K562 (cell line): ENCODE measurements at regions not wholly inside any gene's neighbourhood (a gene's known extent, or its start where the extent isn't known, plus 50 kb on each side); places are given as distances from the start of the nearest gene placed in this dataset.

ENCODE experiments used
- CEBPG ChIP-seq, 3 experiments: fragments of 200-800 bp in 1 of 3; sonication (Bioruptor generic) in 1 of 3; sonication (generic) in 1 of 3; formaldehyde crosslinking in 1 of 3; IDR thresholded peaks in 2 of 3; conservative IDR thresholded peaks in 1 of 3; 2 replicates each; pipeline versions ENCODE4 v1.6.1 to v1.8.0; 2016 to 2022; ENCODE audit warnings: missing compliant biosample characterization in 2 of 3, missing genetic modification characterization in 2 of 3, mild to moderate bottlenecking in 1 of 3, missing genetic modification reagents in 1 of 3
- CHD2 ChIP-seq: IDR thresholded peaks from 2 replicates; pipeline ENCODE4 v1.6.1; 2011; ENCODE audit warnings: low read depth, low read length
- GATAD2A ChIP-seq: fragments of 450-650 bp; IDR thresholded peaks from 2 replicates; pipeline ENCODE4 v1.6.1; 2017
- HNRNPH1 ChIP-seq: fragments of 200-400 bp; formaldehyde crosslinking; optimal IDR thresholded peaks from 2 replicates; pipeline ENCODE3; 2017; ENCODE audit warnings: low read depth, mild to moderate bottlenecking, low read length, moderate library complexity
- JUND ChIP-seq, 2 experiments: IDR thresholded peaks; 2 replicates in 1 of 2; 3 replicates in 1 of 2; pipeline ENCODE4 v1.6.1; 2011; ENCODE audit warnings: borderline replicate concordance in 2 of 2, low read depth in 2 of 2, low read length in 2 of 2, improper control_type of control experiment in 1 of 2, missing biosample characterization in 1 of 2, missing genetic modification characterization in 1 of 2, missing genetic modification reagents in 1 of 2
- MCM3 ChIP-seq: fragments of 450-650 bp; IDR thresholded peaks from 2 replicates; pipeline ENCODE4 v1.6.1; 2016
- MCM5 ChIP-seq: fragments of 450-650 bp; IDR thresholded peaks from 2 replicates; pipeline ENCODE4 v1.6.1; 2016; ENCODE audit warnings: low read depth
- MED1 ChIP-seq: sonication (generic); formaldehyde crosslinking; IDR thresholded peaks from 2 replicates; pipeline ENCODE4 v1.8.1; 2023; ENCODE audit warnings: missing genetic modification reagents, borderline replicate concordance
- NCOR1 ChIP-seq: fragments of 450-650 bp; IDR thresholded peaks from 2 replicates; pipeline ENCODE4 v1.6.1; 2016; ENCODE audit warnings: mild to moderate bottlenecking, moderate library complexity
- NR2C2 ChIP-seq, 2 experiments: fragments of 200-800 bp in 1 of 2; sonication (Bioruptor generic) in 1 of 2; sonication (generic) in 1 of 2; formaldehyde crosslinking in 1 of 2; IDR thresholded peaks; 2 replicates each; pipeline versions ENCODE4 v1.6.1 to v1.8.0; 2016 to 2022; ENCODE audit warnings: mild to moderate bottlenecking in 1 of 2, missing compliant biosample characterization in 1 of 2, missing genetic modification characterization in 1 of 2, missing genetic modification reagents in 1 of 2
- SMAD2 ChIP-seq: fragments of 150-350 bp; IDR thresholded peaks from 2 replicates; pipeline ENCODE4 v1.6.1; 2014; ENCODE audit warnings: low read depth, mild to moderate bottlenecking, low read length
- SRSF9 ChIP-seq: fragments of 200-400 bp; formaldehyde crosslinking; IDR thresholded peaks from 2 replicates; pipeline ENCODE4 v1.6.1; 2017; ENCODE audit warnings: low read depth, low read length, borderline replicate concordance
- TCF3 ChIP-seq: sonication (generic); formaldehyde crosslinking; IDR thresholded peaks from 2 replicates; pipeline ENCODE4 v1.4.0; 2020; ENCODE audit warnings: mild to moderate bottlenecking, missing genetic modification reagents
- TRIM28 ChIP-seq: fragments of 450-650 bp; IDR thresholded peaks from 2 replicates; pipeline ENCODE4 v1.6.1; 2017
- U2AF2 ChIP-seq: fragments of 200-400 bp; formaldehyde crosslinking; optimal IDR thresholded peaks from 2 replicates; pipeline ENCODE3; 2017; ENCODE audit warnings: low read depth, mild to moderate bottlenecking, low read length
- ZNF592 ChIP-seq: fragments of 450-650 bp; IDR thresholded peaks from 2 replicates; pipeline ENCODE4 v1.6.1; 2017; ENCODE audit warnings: antibody characterized with exemption, mild to moderate bottlenecking
- ZNF699 ChIP-seq: fragments of 250-450 bp; sonication (Bioruptor Pico); IDR thresholded peaks from 2 replicates; pipeline ENCODE4 v1.8.0; 2021; ENCODE audit warnings: mild to moderate bottlenecking, moderate library complexity; ENCODE audit not compliant: insufficient replicate concordance
- ZNF76 ChIP-seq: fragments of 250-450 bp; sonication (Bioruptor Pico); IDR thresholded peaks from 2 replicates; pipeline ENCODE4 v1.4.0; 2020; ENCODE audit warnings: mild to moderate bottlenecking, moderate library complexity, borderline replicate concordance
- TF ChIP-seq, protein P1 (sequence below), 3 experiments: fragments of 200-800 bp in 1 of 3; fragments of 250-450 bp in 1 of 3; fragments of 450-650 bp in 1 of 3; sonication (Bioruptor Pico) in 1 of 3; sonication (Bioruptor generic) in 1 of 3; formaldehyde crosslinking in 1 of 3; IDR thresholded peaks; 2 replicates each; pipeline versions ENCODE4 v1.6.1 to v1.8.0; 2016 to 2022; ENCODE audit warnings: mild to moderate bottlenecking in 2 of 3, missing genetic modification characterization in 2 of 3, missing compliant biosample characterization in 1 of 3, moderate library complexity in 1 of 3

DNA sequence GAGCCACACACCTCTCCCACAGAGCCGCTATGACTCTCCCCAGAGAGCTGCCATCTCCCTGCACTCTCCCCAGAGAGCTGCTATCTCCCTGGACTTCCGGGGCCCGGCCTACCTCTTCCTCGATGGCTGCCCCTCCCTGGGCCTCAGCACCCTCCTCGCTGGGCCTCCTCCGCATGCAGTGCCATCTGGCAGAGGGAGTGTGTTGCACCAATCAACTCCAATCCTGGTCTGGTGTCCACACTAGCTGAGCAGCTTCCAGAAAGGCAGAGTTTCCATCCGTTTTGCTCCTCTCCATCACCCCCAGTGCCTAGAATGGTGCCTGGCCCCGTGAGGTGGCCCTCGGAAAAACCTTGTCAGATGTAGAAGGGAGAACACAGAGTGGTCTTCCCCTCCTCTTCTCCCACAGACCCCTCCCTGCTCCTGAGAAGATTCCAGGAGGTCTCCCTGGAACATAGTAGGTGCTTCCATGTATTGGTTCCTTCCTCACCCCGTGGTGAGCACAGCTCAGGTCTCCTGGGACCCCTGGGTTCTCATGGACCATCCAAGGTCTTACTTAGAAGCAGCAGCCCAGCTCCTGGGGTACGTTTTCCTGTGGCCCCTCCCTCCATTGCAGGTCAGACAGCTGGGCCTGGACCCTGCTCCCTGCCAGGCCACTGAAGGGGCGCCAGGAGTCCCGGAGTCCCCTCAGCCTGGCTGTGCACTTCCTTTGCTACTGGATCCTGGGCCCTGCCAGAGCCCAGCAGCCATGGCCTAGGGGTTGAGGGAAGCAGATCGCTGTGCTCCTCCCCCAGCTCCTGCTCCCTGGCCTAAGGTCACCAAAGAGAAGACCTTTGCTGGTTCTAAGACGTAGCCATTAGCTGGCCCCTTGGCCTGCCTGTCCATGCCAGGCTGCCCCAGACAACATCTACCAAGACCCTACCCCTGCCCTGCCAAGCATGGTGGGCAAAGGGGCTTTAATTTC is 233.8 kb upstream of the GSE1 start (continued):
- TF ChIP-seq CEBPG (CRISPR knock-in tag; IDR thresholded peaks at IDR 0.05) (no peak), CEBPG (tag; conservative IDR thresholded peaks at IDR 0.05 in 1 of 2, IDR thresholded peaks at IDR 0.05 in 1 of 2) (no peak), NCOR1 (no peak), ZNF592 (peak; percentile 37; the same call in 1 of the 2 replicates), MCM5 (no peak), HNRNPH1 (no peak), MCM3 (no peak), ZNF699 (no peak), TCF3 (CRISPR knock-in tag) (no peak), U2AF2 (no peak), GATAD2A (no peak), CHD2 (no peak), TRIM28 (no peak), JUND (IDR thresholded peaks at IDR 0.05; ENCODE audit: borderline replicate concordance, low read depth, low read length) (no peak), JUND (tag; IDR thresholded peaks at IDR 0.05; ENCODE audit: borderline replicate concordance, low read depth, low read length) (0 out of 3 replicates have a peak, but pooled peaks have one; percentile 5), NR2C2 (CRISPR knock-in tag; IDR thresholded peaks at IDR 0.05) (no peak), NR2C2 (tag; IDR thresholded peaks at IDR 0.05) (peak; percentile 34; the same call in 1 of the 2 replicates), SMAD2 (no peak), SRSF9 (no peak), MED1 (CRISPR knock-in tag) (no peak), ZNF76 (0 out of 2 replicates have a peak, but pooled peaks have one; percentile 51)
- TF ChIP-seq, protein P1, sequence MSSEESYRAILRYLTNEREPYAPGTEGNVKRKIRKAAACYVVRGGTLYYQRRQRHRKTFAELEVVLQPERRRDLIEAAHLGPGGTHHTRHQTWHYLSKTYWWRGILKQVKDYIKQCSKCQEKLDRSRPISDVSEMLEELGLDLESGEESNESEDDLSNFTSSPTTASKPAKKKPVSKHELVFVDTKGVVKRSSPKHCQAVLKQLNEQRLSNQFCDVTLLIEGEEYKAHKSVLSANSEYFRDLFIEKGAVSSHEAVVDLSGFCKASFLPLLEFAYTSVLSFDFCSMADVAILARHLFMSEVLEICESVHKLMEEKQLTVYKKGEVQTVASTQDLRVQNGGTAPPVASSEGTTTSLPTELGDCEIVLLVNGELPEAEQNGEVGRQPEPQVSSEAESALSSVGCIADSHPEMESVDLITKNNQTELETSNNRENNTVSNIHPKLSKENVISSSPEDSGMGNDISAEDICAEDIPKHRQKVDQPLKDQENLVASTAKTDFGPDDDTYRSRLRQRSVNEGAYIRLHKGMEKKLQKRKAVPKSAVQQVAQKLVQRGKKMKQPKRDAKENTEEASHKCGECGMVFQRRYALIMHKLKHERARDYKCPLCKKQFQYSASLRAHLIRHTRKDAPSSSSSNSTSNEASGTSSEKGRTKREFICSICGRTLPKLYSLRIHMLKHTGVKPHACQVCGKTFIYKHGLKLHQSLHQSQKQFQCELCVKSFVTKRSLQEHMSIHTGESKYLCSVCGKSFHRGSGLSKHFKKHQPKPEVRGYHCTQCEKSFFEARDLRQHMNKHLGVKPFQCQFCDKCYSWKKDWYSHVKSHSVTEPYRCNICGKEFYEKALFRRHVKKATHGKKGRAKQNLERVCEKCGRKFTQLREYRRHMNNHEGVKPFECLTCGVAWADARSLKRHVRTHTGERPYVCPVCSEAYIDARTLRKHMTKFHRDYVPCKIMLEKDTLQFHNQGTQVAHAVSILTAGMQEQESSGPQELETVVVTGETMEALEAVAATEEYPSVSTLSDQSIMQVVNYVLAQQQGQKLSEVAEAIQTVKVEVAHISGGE (CRISPR knock-in tag; IDR thresholded peaks at IDR 0.05), result 0 out of 6 replicates have a peak, but pooled peaks of 1 of the 3 experiments have one; percentile 35
